ENCODE measurements at regions not wholly inside any gene's neighbourhood (a gene's known extent, or its start where the extent isn't known, plus 50 kb on each side); places are given as distances from the start of the nearest gene placed in this dataset.

DNA sequence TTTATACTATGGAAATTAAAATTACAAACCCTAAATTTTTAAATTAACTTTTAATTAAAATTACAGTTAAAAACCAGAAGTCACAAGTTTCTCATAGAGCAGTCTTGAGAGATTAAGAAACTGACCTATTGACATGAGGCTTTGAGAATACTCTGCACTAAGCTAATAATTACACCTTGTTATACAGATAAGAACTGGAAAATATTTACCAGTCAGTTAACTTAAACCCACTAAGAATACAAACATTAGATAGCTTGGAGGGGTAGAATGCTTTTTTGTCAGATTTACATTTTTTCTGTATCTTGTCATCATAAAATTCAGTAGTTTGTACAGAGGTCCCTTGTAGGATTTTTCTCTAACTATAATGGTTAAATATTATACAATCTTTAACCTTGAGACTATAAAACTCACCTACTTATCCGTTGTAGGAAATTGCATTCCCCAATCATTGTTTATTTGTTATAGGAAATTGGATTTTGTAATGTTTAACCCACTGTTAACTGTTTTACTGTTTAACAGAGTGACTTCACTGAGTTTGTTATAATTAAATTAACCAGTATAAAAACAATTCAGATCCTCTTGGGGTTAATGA, 219.7 kb upstream of the PKDCC start:
- DNase-seq: no peak

DNA sequence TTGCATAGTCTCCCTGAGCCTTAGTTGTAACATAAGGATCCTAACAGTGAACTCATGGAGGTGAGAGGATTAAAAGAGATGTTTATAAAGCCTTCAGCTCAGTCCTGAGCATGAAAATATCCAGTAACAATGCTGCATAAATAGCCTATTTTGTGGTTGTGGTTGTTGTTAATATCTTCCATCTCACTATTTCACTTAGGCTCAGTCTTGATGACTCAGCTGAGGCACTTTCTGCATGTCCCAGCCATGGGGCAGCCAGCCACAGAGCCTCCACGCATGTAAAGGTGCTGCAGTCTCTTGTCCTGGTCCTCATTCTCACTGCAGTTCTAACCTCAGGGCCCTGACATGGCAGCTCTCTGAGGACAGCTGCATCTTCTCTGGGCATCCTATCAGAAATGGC, 218.8 kb upstream of the PKDCC start:
- DNase-seq: no peak

DNA sequence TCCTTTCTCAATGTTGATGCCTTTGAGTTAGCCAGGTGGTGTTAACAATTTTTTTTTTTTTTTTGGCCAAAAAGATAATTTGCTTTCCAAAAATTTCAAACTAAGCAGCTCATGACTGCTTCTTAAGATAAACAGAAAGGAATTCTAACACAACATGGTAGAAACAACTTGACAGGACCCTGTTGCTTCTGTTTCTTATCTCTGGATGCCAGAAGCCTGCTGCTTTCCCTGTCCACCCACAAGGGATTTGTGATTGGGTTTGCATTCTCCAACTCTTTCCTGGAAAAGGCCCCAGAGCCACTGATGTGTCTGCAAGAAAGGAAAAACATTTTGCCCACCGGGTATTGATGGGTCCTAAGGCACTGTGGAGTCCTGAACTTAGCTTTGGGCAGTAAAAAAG, 217.2 kb upstream of the PKDCC start:
- no peak for DNase-seq

DNA sequence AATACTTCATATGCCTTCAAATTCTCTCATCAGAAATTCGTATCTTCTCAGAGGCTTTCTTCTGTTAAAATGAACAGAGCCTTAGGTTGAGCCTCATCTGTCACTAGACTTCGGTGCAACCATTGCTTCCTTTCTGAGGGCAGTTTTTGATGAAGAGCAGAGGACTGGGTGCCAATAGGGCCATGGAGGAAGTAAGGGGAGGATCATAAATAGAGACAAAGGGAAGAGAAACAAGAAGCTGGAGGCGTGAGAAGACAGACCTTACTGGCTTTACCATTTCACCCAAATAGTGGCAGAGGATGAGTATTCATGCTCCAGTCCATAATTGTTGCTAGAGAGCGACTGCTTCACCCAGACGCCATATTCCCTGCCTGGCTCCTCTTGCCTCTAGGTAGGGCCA, 215.6 kb upstream of the PKDCC start:
- no peak for DNase-seq

DNA sequence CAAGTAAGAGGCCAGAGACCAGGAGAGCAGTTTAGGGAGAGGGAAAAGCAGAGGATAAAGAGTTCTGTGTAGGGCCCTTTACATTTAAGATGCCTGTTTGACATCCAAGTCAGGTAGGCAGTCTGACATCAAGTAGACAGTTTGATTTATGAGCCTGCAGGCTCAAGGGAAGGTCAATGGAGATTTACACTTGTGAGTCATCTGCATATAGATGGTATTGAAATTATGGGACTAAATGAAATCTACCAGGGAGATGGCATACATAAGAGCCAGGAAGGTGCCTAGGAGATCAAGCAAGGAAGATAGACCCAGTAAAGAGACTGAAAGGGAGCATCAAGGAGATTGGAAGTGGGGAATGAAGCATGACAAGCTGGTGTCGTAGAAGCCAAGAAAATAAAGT, 212.4 kb upstream of the PKDCC start:
- no peak for DNase-seq

DNA sequence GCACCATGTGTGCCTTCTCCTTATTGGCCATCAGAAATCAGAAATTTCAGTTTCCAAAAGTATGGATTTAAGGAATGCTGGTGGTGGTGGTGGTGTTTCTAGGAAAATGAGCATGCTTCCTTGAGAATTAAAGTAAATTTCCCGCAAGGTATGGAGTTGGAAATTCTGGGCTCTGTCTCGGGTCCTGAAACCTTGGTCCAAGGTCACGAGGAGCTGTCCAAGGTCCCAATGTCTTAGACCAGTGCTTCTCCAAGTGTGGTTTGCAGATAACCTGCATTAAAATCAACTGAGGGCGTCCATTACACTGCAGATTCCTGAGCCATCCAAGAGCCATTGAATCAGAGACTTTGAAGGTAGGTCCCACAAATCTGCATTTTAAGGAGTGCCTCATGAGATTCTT, 210.9 kb upstream of the PKDCC start:
- no peak for DNase-seq

DNA sequence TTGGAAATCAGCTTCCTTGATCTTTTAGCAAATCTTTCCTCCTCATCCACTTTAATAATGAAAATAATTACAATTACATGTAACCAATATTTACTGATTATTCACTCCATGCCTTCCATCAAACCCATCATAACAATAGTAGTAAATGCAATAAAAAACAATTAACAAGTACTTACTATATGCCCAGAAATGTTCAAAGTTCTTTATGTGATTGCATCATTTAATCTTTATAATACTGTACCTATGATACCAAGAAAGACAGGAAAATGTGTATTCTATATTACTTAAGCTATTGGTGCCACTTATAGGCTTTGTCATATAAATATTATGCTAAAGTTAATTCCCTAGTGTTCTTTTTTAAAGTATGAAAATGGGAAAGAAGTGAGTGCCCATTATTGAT, 210.2 kb upstream of the PKDCC start:
- no peak for DNase-seq

DNA sequence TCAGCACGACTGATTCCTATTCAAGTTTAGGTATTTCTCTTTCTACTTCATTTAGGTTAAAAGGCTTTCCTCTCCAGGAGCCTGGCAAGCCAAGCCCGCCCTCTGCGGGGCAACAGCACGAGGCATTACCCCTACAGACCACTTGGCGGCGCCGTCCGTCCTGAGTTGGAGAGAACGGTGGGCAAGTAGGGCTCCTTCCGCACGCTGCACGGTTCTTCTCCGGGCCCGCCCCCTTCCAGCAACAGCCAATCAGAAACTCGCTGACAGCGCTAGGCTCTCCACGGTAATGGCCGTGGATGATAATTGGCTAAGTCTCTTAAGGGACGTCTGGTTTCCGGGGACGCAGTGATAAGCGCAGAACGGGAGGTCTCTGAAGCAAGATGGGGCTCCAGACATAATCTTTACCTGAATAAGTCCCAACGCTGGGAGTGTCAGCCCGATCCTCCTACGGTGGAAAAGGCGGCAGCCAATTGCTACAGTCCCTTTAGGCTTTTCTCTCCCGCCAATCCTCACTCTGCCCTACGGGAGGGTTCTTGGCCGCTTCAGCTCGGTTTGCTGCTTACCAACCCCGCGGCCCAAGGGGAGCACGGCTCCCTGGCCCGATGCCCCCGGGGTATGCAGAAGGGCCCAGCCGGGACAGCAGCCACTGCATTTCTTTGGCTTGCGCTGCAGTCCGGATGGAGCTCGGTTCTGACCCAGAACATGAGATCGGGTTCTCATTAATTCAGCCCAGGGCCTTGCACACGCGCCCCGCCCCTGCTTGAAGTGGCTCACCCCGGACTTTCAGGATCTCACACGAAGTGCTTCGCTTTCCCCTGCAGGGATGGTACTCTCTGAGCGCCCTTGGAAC, 206.9 kb upstream of the PKDCC start:
- DNase-seq: peak; percentile 96

DNA sequence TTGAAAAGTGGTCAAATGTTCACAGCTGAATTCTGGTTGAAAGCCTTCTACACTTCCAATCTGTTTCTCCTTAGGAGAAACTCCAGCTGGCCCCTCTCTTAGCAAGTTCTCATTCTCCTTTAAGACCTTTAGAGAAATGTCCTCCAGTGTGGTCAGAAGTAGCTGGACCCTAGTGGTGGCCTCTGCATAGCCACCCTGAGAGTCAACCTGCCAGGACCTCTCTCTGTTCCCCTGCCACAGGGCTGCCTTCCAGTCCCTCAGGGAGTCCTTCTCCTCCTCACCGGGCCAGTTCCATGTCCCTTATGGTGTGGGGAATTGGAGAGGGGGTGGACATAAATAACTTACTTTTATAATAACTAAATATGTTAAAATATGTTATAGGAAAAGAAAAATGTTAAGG, 200.9 kb upstream of the PKDCC start:
- no peak for DNase-seq

DNA sequence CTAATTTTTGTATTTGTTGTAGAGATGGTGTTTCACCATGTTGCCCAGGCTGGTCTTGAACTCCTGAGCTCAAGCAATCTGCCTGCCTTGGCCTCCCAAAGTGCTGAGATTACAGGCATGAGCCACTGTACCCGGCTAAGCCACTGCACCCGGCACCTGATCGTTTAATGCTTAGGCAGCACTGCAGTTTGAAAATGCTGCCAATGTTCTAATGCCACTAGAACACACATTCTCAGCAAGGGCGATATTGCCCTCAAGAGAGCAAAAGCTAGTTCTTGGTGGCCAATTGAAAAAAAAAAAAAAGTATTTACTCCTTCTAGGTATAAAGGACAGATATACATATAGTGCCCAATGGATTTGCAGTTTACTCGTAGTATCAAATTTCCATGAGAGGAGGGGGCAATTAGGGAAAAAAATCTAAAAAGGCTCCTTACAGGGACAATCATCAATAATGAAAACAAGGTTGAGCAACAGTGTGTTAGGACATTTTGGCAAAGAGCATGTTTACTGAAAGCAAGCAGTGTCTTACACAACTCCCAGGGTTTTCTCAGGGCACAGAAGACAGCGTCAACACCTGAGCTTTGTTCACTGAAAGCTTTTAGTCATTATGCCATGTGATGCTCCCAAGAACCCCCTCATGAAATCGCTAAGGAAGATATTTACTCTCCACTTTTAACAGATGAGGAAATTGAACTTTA, 199.9 kb upstream of the PKDCC start:
- DNase-seq: no peak

DNA sequence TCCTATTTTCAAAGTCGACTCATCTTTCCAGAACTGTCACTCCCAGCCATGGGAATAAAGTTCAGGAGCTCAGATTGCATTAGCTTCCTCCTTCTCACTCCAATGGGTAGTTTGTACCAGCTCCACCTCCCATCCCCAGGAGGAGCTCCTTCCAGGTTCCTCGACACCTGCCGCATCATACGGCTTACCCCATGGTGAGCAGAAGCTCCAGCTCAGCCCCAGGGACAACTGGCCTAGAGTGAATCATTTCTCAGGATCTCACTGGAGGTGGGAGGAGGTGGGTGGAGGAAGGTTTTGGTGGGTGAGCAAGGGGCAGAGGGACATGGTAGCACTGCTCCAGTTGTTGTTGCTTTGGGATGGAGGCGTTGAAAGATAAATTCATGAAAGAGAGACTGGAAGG, 196.3 kb upstream of the PKDCC start:
- DNase-seq: no peak

DNA sequence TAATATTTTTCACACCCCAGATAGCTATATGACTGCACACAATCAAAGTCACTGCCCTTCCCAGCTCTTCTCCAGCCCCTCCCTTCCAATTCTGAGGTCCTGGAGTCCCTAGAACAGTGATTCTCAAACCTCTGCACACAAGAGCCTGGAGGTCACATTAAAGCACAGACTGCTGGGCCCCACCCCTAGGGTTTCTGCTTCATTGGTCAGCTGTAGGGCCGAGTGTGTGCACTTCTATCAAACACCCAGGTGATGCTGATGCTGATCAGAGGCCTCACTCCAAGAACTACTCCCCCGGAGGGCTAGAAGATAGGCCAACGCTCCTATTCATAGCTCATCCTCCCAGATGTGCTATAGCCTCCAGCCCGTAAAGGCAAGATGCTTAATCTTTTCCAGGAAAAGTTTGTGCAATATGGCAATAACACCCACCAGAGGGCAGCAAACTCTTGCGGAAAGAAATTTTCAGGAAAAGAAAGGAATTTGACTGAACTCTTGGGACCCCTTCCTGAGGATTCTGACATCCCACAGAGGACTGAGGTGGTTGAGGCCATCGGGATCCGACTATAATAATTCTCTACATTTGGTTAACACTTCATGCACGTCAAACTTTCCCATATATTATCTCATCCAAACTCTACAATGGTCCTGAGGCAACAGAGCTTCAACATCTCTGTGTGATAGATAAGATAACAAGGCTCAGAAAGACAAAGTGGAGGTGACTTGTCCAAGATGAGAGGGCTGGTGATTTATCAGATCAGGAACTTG, 194.2 kb upstream of the PKDCC start:
- DNase-seq: peak; percentile 43

DNA sequence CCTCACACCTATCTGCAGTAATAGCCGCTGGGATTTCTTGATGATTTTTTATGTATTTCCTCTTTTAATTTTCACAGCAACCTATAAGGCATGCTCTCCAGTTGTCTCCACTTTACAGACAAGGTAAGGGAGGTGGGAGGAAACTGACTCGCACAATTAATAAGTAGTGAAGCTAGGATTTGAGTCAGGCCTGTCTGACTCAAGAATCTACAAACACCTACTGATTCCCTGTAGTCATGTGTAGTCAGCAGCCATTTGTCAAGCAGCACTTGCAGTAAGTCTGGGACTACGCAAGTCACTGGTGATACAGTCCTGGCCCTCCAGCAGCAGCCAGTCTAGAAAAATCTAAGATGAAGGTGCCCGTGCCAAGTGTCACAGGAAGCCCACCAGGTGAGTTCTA, 193.6 kb upstream of the PKDCC start:
- DNase-seq: no peak

DNA sequence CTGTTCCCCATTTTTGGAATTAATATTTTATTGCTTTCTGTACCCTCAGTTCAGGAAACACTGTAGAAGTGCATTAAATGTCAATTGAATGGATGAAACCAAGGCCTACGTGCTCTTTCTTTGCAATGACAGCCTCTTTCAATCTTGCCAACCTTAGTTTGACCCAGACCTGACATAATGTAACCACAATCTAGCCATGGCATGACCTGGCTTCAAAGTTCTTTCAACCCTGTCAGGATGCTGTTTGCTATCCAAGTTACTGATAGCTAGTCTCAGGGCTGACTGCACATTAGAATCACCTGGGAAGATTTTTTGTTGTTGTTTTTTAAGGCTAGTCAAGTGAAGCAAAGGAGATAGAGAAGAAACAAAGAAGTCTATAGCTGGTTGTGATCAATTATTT, 190.9 kb upstream of the PKDCC start:
- DNase-seq: no peak

DNA sequence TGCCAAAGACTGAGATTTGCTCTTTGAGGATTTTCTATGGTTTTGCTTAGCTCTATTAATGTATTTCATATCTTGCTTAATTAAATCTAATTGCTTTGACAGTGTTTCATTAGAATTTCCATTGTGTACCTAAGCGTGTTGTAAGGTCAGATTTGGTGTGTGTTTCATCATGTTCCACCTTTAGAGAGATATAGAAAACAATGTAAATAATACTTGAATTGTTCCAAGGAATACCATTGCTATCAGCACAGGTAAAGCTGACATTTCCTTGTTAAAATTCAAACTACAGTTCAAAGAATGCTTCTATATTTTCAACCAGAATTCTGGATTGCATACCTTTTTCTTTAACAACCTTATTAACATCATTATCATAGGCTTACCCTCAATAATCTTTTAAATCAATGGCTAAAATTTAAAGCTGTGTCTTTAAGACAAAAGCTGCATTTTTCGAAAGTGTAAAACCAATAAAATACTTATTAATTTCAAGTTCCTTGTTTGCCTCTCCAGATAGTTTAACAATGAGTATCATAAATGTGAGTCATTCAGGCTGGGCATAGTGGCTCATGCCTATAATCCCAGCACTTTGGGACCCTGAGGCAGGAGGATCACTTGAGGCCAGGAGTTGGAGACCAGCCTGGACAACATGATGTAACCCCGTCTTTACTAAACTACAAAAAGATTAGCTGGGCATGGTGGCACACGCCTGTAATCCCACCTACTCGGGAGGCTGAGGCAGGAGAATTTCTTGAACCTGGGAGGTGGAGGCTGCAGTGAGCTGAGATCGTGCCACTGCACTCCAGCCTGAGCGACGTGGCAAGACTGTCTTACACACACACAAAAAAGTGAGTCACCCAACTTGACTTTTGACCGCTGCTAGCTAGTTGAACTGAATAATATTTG, 188.0 kb upstream of the PKDCC start:
- no peak for DNase-seq

DNA sequence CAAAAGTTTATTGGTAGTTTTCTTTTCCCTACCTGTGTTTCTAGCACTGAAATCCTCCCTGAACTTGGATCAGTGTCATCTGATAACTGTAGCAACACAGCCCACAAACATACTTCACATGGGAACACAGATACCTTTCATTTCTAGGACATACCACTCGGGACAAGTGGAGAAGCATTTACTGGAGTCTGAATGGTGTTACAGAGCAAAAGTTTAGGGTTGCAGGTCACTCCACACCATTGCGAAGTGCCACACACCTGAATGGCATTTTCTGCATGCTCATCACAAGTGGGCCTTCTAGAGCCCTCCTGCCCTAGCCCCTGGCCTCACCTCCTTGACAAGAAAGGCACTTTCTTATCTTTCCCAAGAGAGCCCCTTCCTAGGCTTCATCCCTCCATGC, 184.8 kb upstream of the PKDCC start:
- no peak for DNase-seq

DNA sequence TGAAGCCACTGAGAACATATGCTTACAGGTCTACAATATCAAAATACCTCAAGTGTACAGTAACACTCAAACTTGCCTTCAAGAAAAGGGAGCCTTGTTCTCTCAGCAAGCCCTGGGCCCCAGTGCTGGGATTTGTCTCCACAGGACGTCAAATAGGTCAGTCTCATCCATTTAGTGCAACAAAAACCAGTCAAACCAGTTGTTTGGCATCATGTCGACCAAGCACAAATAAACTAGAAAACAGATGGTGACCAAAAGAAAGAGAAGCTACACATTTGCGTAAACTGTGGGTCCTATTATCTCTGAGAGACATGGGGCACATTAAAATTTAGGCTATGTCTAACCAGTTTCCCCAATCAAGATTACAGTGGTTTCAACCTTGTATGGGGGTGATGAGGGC, 182.6 kb upstream of the PKDCC start:
- no peak for DNase-seq

DNA sequence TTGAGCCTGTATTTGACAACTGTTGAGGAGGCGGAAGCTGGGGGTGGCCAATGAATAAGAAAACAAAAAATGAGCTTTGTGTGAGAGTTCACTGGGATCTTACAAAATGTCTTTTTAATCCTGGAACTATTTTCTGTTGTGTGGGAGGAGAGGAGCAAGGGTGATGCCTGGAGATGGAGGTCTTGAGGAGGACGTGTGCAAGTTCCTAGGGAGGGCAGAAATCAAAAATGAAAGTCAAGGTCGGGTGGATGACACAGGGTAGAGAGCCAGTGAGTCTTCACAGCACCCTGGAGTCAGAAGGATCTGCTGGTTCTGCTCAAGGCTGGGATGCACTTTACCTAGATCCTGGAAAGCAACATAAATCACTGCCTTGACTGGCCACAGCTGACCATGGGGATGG, 180.3 kb upstream of the PKDCC start:
- DNase-seq: no peak

DNA sequence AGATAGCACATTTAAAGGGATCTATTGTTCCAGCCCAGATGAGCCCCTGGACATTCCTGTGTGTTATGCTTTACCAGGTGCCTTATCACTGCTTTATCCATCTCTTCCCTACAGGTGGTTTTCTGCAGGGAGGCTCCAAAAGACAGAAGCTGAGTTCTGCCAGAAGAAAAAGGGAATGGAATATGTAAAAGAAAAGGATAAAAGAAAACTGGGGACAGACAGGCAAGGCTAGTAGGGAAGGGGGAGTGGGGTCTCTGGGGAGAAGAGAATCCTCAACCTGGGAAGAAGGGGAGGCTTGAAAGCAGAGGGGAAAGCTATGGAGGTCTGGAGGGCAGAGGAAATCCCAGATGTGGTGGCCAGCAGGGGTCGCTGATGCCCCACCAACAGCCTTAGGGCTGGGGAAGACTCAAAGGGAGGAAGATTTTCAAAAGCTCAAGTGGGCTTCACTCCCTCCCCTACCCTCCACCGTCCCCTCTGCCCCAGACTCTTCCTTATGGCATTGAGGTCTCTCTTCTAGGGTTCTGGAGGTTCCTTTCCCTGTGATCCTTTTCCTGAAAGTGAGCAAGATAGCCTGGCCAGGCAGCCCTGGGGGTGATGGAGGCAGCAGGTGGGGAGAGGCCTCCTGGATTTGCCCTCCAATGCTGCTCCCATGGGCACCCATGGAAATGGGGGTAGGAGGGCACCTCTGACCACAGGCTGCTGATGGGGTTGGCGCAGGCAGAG, 178.1 kb upstream of the PKDCC start:
- peak; percentile 54 for DNase-seq

DNA sequence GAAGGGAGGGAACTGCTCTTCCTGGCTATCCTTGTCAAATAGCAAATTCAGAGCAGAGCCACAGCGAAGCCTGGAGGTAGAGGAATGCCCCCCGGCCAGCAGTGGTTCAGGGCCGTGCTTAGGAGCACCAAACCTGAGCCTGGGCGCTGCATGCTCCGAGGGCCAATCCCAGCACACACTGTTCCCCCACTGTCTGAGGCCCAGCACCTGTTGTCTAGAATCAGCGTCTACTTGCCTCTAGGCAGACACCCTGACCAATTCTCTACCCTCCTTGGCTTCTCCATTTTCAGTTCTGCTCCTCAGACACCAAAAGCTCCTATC, 177.6 kb upstream of the PKDCC start:
- DNase-seq: no peak

DNA sequence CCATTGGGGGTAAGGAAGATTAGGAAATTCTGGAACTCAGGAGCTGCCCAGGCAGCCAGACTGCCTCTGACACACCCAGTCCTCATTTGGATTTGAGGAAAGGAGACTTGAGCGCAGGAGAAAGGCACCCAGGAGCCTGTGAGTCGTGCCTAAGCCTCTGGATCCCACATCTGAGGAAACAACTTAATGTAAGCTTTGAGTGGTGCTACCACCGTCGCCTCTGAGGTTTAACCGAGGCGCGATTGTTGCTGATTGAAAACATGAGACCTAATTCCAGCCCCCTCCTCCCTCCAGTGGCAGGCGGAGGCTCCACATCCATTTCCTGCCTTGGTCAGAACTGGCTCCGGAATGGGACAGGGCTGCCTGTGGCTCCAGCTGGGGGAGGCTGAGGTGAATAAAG, 176.7 kb upstream of the PKDCC start:
- DNase-seq: no peak

DNA sequence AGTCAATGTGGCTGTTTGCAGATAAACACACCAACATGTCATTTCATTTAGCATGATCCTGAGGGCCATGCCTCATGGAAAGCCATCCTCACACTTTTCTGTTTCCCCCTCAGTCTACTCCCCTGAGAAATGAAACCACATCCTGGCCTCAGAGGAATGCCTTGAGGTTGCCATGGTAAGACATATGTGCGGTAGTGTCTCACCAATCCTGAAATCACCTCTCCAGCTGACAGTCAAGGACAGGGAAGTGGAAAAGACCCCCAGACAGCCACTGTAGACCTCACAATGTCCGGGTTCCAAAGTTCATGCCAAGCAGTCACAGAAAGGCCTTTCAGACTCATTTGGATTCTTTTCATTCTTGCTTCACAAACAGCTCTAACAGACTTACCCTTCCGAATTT, 175.2 kb upstream of the PKDCC start:
- DNase-seq: no peak
